A172 (cell line): ENCODE measurements at regions not wholly inside any gene's neighbourhood (a gene's known extent, or its start where the extent isn't known, plus 50 kb on each side); places are given as distances from the start of the nearest gene placed in this dataset.

ENCODE experiments used
- DNase-seq: peaks from one replicate; pipeline ENCODE4 v3.0.0-alpha.2; 2015; ENCODE audit warnings: low spot score

GRCh38 chr10:58970160-58970915 lies 206.1 kb upstream of the PHYHIPL start:
- DNase-seq, result no peak

- DNase-seq, result no peak
These were observed 205.2 kb upstream of the PHYHIPL start for GRCh38 chr10:58971211-58971610.

- no peak for DNase-seq
These were observed 204.5 kb upstream of the PHYHIPL start for GRCh38 chr10:58971796-58972491.

- no peak for DNase-seq
These were observed 203.7 kb upstream of the PHYHIPL start for GRCh38 chr10:58972576-58973234.

- no peak for DNase-seq
These were observed 203.2 kb upstream of the PHYHIPL start for GRCh38 chr10:58973235-58973595.

GRCh38 chr10:58976254-58976653 lies 200.2 kb upstream of the PHYHIPL start:
- no peak for DNase-seq

GRCh38 chr10:58979711-58980110 lies 196.7 kb upstream of the PHYHIPL start:
- no peak for DNase-seq

GRCh38 chr10:58980826-58981415 lies 195.5 kb upstream of the PHYHIPL start:
- no peak for DNase-seq

GRCh38 chr10:58981846-58982245 lies 194.6 kb upstream of the PHYHIPL start:
- DNase-seq, result no peak

GRCh38 chr10:58982470-58983239 lies 193.8 kb upstream of the PHYHIPL start:
- DNase-seq, result no peak

- DNase-seq, result no peak
These were observed 191.2 kb upstream of the PHYHIPL start for GRCh38 chr10:58985216-58985615.

GRCh38 chr10:58989486-58990039 lies 186.9 kb upstream of the PHYHIPL start:
- DNase-seq, result no peak

- DNase-seq, result no peak
These were observed 185.8 kb upstream of the PHYHIPL start for GRCh38 chr10:58990693-58991092.

- DNase-seq, result no peak
These were observed 184.6 kb upstream of the PHYHIPL start for GRCh38 chr10:58991856-58992255.

GRCh38 chr10:58992830-58993460 lies 183.5 kb upstream of the PHYHIPL start:
- no peak for DNase-seq

- DNase-seq, result no peak
These were observed 182.8 kb upstream of the PHYHIPL start for GRCh38 chr10:58993480-58994221.

GRCh38 chr10:58994226-58995057 lies 182.0 kb upstream of the PHYHIPL start:
- peak; percentile 16 for DNase-seq

- DNase-seq, result no peak
These were observed 181.3 kb upstream of the PHYHIPL start for GRCh38 chr10:58995058-58995596.

- DNase-seq, result no peak
These were observed 180.4 kb upstream of the PHYHIPL start for GRCh38 chr10:58996063-58996462.
